ENCODE measurements at regions not wholly inside any gene's neighbourhood (a gene's known extent, or its start where the extent isn't known, plus 50 kb on each side); places are given as distances from the start of the nearest gene placed in this dataset.
A peak's percentile ranks its signal among the peaks of the same experiment; 100 is the strongest.

GRCh38 chr13:67736646-67737420 is 506.7 kb upstream of the PCDH9 start:
- Histone ChIP-seq H3F3A (ENCODE audit: insufficient read depth) (no peaks in the 10 kb centered on the region), H3K27ac (ENCODE audit: low read depth, low read length) (no peak overlapping the region), H3K79me2 (ENCODE audit: insufficient read depth, low read length) (no peaks in the 10 kb centered on the region), H3K9me3 (ENCODE audit: insufficient read depth, low read length) (no peaks in the 10 kb centered on the region), H2AFZ (ENCODE audit: low read depth, low read length, severe bottlenecking) (no peak overlapping the region), H3K27me3 (ENCODE audit: low read length) (no peaks in the 10 kb centered on the region), H3K9me2 (replicated peaks; ENCODE audit: insufficient read depth, low read length) (no peaks in the 10 kb centered on the region), H3K9ac (ENCODE audit: low read length) (no peak overlapping the region), H4K20me1 (ENCODE audit: low read depth, low read length) (no peaks in the 10 kb centered on the region), H3K4me3 (ENCODE audit: insufficient read depth, low read length, poor library complexity, severe bottlenecking) (no peak overlapping the region), H3K36me3 (ENCODE audit: low read length) (no peaks in the 10 kb centered on the region), H3K4me2 (ENCODE audit: low read depth, low read length, poor library complexity, severe bottlenecking) (no peak overlapping the region)
- no peak for TF ChIP-seq CTCF (IDR thresholded peaks at IDR 0.05; ENCODE audit: insufficient read depth, low read length, poor library complexity, severe bottlenecking)

- Histone ChIP-seq H3K9ac (ENCODE audit: low read length) (no peak overlapping the region), H2AFZ (ENCODE audit: low read depth, low read length, severe bottlenecking) (peak overlapping the region; percentile 16), H3K27me3 (ENCODE audit: low read length) (no peaks in the 10 kb centered on the region), H3K27ac (ENCODE audit: low read depth, low read length) (no peak overlapping the region), H3K9me3 (ENCODE audit: insufficient read depth, low read length) (no peaks in the 10 kb centered on the region), H3K36me3 (ENCODE audit: low read length) (no peaks in the 10 kb centered on the region), H3K79me2 (ENCODE audit: insufficient read depth, low read length) (no peaks in the 10 kb centered on the region), H3F3A (ENCODE audit: insufficient read depth) (no peaks in the 10 kb centered on the region), H3K9me2 (replicated peaks; ENCODE audit: insufficient read depth, low read length) (no peaks in the 10 kb centered on the region), H3K4me3 (ENCODE audit: insufficient read depth, low read length, poor library complexity, severe bottlenecking) (no peak overlapping the region), H4K20me1 (ENCODE audit: low read depth, low read length) (no peaks in the 10 kb centered on the region), H3K4me2 (ENCODE audit: low read depth, low read length, poor library complexity, severe bottlenecking) (no peak overlapping the region)
- TF ChIP-seq EZH2phosphoT487 (conservative IDR thresholded peaks at IDR 0.05; ENCODE audit: low read length) (no peak), CTCF (IDR thresholded peaks at IDR 0.05; ENCODE audit: insufficient read depth, low read length, poor library complexity, severe bottlenecking) (no peak)
Observed at GRCh38 chr13:67735651-67736050, 505.5 kb upstream of the PCDH9 start.

DNA sequence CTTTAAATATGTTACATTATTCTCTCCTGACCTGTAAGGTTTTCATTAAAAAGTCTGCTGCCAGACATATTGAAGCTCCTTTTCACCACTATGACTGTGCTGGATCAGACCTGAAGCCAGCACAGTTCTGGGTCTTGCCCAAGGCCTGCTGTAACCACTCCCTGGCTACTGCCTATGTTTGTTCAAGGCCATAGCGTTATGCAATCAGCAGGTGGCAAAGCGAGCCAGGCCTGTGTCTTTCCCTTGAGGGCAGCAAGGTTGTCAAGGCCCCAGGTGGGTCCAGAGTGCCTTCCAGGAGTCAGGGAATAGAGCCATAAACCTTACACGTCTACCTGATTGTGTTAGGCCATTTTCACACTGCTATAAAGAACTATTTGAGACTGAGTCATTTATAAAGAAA is 496.8 kb upstream of the PCDH9 start:
- Histone ChIP-seq H4K20me1 (ENCODE audit: low read depth, low read length) (no peaks in the 10 kb centered on the region), H3K4me3 (ENCODE audit: insufficient read depth, low read length, poor library complexity, severe bottlenecking) (no peak overlapping the region), H3K27ac (ENCODE audit: low read depth, low read length) (no peak overlapping the region), H3F3A (ENCODE audit: insufficient read depth) (no peaks in the 10 kb centered on the region), H3K4me2 (ENCODE audit: low read depth, low read length, poor library complexity, severe bottlenecking) (no peak overlapping the region), H3K9me2 (replicated peaks; ENCODE audit: insufficient read depth, low read length) (no peaks in the 10 kb centered on the region), H3K27me3 (ENCODE audit: low read length) (no peaks in the 10 kb centered on the region), H3K9ac (ENCODE audit: low read length) (no peak overlapping the region), H3K36me3 (ENCODE audit: low read length) (no peaks in the 10 kb centered on the region), H3K79me2 (ENCODE audit: insufficient read depth, low read length) (no peaks in the 10 kb centered on the region), H3K9me3 (ENCODE audit: insufficient read depth, low read length) (peaks cover 14% of the 10 kb centered on the region; the same call in 1 of the 2 replicates), H2AFZ (ENCODE audit: low read depth, low read length, severe bottlenecking) (peak overlapping the region; percentile 24)
- no peak for TF ChIP-seq CTCF (IDR thresholded peaks at IDR 0.05; ENCODE audit: insufficient read depth, low read length, poor library complexity, severe bottlenecking)
- TF ChIP-seq EZH2phosphoT487 (conservative IDR thresholded peaks at IDR 0.05; ENCODE audit: low read length): no peak
